Activated T-cell treated with anti-CD3 and anti-CD28 coated beads, Interleukin-2, amount 50 U/mL, for 48 hours (primary cell): ENCODE measurements at regions not wholly inside any gene's neighbourhood (a gene's known extent, or its start where the extent isn't known, plus 50 kb on each side); places are given as distances from the start of the nearest gene placed in this dataset.
"Not testable (repeated sequence)": the region's sequence is repeated elsewhere in the genome, so short reads cannot be mapped to it uniquely, and the experiment has no call there.

Experiments used
- DNase-seq, 2 experiments: peaks; one replicate each; pipeline ENCODE4 v3.0.0-alpha.2; 2020

DNA sequence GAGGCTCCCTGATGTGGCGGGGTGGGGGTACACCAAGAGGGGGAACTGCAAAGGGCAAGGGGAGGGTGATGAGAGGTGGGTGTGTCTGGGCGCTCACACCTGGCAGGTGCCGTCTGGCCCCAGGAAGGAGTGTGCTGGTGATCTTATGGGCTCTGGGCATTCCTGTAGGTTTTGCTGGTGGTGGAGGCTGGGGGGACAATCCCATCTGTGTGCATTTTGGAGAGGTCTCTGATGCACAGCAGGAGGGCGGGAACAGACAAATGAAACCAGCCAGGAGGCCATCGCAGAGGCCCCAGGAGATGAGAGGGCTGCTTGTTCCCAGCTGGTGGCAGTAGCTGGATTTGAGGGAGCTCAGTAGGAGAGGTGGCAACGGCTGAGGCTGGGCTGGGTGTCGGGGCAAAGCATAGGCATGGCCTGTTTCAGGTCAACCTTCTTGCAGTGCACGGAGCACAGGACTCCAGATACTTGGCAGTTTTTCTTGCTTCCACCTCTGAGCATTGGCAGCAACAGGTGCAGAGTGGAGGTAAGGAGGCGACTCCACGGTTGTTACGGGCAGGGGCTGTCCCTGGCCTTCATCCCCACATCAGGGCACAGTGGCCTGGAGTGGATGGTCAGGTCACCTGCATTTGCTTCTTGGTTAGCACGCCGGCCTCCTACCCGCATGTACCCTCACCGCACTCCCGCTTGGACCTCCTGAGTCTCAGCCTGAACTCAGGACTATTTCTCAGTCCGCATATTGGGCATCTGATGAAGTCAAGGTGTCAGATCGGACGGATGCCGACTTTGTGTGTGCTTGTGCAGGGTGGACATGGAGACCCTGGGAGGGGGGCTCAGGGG, 194.2 kb upstream of the HDAC4 start:
- DNase-seq = no peak

DNA sequence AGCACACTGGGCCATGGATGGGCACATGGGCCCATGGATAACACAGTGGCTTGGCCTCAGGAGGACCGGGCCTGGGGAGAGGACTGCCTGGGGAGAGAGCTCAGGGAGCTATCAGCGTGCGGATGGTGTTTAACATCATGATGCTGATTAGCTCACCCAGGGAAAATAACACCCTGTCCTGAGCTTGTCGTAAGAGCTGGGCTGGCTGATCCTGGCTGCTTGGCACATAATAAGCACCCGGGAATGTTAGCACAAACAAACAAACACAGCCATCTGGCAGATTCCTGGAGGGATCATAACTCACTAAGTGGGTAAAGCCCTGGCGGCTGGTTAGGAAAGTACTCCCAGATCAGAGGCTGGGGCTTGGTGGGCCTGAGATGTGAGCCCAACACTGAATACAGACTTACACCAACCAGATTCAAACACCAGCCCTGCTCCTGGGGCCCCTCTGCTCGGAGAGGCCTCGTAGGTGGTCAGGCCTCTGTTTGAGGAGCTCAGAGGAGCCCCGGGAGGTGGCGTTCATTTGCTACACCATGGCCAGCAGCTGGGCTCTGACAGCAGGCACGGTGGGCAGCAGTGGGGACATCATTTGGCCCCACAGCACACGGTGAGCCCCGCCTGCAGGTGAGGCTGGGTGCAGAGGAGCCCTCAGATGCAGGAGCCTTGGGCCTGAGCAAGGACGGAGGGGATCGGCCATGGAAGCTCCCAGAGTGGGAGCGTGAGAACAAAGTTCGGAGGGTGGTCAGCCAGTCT, 193.4 kb upstream of the HDAC4 start:
- no peak for DNase-seq

DNA sequence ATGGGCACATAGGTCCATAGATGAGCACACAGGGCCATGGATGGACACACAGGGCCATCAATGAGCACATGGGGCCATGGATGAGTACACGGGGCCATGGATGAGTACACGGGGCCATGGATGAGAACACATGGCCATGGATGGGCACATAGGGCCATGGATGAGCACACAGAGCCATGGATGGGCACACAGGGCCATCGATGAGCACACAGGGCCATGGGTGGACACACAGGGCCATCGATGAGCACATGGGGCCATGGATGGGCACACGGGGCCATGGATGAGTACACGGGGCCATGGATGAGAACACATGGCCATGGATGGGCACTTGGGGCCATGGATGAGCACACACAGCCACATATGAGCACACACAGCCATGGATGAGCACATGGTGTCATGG, 192.6 kb upstream of the HDAC4 start:
- no peak for DNase-seq

DNA sequence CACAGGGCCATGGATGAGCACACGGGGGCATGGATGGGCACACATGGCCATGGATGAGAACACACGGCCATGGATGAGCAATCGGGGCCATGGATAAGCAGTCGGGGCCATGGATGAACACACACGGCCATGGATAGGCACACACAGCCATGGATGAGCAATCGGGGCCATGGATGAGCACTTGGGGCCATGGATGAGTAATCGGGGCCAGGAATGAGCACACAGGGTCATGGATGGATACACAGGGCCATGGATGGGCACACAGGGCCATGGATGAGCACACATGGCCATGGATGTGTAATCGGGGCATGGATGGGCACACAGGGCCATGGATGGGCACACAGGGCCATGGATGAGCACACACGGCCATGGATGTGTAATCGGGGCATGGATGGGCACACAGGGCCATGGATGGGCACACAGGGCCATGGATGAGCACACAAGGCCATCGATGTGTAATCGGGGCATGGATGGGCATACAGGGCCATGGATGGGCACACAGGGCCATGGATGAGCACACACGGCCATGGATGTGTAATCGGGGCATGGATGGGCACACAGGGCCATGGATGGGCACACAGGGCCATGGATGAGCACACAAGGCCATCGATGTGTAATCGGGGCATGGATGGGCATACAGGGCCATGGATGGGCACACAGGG, 191.9 kb upstream of the HDAC4 start:
- not testable (repeated sequence) for DNase-seq

DNA sequence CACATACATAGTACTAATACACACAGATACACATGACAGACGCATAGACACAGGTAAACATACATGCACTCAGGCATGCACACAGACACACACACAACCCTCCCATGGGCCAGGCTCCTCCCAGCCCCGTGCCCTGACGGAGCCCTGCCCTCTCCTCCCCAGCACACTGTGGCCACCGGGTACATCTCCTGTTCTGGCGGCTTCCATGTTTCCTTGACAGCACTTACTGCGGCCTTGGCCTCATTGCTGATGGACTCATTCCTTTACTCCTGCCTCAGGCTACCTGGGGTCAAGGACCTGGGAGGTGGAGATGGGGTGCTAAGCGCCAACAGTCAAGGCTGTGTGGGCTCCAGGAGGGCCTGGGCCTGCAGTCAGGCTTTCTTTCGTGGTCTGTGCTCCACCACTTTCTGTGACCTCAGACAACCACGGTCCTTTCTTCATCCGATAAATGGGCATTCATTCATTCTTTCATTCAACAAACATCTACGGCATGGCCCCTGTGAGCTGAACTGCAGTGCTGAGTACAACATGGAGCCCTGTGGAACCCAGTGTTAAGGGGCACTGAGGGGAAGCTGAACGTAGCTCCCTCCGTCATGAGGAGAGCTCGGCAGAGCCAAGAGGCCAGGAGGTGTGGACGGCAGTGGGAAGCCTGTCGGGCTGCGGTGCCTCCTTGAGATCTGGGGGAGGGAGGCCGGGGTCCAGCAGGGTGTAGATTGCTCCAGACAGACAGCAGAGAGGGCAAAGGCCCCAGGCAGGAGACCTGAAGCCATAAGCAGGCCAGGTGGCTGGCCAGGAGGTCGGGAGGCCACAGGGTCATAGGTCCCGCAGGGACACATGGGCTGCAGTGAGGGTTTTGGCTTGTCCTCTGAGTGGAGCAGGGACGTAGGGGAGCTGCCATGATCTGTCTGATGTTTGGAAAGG, 190.4 kb upstream of the HDAC4 start:
- DNase-seq = no peak

DNA sequence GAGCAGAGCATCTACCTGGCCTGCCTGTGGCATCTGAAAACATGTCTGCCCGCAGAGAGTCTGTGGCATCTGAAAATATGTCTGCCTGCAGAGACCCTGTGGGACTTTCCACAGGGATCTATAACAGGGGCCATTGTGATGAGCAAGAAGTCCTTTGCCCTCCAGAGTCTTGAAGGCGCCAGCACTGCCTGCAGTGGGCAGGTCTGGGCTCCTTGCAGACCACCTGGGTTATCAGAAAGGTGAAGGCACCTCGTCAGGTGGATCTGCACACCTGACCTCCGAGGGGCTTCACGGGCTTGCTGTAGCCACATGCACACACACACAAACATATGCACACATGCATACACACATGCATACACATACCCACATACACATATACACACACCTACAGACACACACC, 189.5 kb upstream of the HDAC4 start:
- no peak for DNase-seq

DNA sequence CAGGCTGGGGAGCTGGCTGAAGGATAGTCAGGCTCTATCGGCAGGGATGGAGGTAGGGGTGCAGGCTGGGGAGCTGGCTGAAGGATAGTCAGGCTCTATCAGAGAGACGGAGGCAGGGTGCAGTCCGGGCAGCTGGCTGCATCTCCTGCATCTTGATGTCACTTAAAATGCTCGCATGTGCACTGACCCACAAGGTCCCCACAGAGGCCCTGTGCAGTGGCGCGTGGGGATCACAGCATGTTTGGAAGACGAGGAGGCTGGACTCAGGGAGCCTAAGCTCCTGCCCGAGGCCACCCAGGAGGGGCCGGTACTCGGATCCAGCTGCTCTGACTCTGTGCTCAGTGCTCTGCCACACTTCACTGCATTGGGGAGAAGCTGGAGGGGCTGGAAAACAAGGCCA, 189.0 kb upstream of the HDAC4 start:
- no peak for DNase-seq

DNA sequence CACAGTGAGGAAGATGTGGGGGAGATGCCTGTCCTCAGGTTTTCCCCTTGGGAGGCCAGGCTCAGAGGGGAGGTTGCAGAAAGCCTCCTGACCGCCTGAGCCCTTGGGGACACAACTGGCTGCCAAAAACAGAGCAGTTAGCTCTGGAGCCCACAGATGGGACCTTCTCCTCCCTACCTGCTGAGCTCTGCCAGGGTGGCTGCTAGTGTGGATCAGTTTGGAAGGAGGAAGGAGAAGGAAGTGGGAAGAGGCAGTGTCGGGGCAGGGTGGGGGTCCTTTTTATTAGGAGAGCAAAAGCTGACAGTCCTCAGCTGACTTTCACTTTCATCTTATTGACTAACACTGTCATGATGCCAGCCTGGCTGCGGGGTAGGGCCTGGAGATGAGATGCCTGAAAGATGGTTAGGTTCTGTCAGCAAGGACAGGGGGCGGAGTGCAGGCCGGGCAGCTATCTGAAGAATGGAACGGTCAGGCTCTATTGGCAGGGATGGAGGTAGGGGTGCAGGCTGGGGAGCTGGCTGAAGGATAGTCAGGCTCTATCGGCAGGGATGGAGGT, 188.5 kb upstream of the HDAC4 start:
- no peak for DNase-seq

DNA sequence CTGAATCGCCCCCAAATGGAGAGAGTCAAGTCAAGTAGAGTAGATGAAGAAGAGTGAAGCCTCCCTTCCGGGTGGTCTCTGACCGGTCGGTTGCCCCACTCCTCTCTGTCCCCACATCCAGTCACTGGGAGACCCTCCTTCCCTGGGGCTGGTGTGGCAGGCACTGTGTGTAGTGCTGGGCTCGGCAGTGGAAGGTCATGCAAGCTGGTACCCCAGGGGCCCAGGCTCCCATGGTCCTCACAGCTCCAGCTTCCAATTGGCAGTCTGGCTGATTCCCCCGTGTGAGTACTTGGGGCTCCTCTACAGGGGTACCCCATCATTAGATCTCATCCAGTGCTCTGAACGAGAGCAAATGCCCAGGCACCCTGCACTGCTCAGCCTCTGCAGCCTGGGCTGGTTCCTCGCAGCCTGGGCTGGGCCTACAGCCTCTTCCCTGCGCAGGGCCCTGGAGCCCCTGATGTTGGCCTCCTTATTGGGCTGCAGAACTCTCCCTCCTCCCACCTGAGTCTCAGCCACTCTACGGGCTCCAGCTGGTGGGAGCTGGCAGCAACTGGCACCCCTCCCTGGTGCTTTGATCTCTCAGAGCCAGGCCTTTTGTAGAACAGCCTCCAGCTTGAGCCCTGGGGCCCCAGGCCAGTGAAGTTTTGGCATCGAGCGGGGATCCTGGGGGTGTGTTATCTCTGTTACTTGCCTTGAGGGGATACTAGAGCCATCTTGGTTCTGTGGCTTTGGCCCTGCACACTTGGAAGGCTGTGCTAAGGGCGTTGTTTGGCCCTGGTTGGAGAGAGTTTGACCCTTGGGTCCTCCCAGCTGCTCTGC, 187.8 kb upstream of the HDAC4 start:
- DNase-seq = no peak

DNA sequence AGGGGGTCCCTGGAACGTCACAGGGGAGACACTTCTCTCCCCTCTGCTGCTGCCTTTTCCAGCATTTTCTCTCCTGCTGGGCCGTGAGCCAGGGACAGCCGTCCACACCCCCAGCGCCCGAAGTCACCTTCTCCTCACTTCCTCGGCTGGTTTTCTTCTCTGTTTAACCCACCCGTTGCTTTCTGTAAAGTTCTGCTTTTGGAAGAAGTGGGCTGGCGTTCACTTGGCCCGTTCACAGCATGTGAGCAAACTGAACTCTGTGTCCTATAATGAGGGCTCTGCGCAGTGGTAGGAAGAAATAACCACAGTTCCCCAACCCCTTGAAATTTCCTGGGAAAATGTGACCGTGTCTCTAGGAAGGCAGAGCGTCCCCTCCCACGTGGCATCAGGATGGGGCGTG, 187.0 kb upstream of the HDAC4 start:
- DNase-seq = no peak

DNA sequence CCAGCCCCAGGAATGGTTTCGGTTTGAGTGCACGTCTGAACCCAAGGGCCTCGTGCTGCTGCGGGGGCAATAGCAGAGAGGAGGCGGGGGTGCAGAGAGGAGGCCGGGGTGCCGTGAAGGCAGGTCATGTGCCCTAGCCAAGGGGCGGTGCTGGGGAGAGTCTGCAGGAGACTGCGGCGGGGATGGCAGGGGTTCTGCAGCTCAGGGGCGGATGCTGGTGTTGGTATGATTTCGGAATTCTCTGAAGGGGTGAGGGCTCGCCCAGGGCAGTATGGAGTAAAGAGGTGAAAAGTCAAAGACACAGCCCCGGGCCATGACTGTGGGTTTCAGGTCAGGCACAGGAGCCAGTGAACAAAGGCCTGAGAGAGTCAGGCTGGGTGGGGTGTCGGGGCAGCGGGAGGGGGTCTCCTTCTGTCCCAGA, 186.5 kb upstream of the HDAC4 start:
- no peak for DNase-seq

DNA sequence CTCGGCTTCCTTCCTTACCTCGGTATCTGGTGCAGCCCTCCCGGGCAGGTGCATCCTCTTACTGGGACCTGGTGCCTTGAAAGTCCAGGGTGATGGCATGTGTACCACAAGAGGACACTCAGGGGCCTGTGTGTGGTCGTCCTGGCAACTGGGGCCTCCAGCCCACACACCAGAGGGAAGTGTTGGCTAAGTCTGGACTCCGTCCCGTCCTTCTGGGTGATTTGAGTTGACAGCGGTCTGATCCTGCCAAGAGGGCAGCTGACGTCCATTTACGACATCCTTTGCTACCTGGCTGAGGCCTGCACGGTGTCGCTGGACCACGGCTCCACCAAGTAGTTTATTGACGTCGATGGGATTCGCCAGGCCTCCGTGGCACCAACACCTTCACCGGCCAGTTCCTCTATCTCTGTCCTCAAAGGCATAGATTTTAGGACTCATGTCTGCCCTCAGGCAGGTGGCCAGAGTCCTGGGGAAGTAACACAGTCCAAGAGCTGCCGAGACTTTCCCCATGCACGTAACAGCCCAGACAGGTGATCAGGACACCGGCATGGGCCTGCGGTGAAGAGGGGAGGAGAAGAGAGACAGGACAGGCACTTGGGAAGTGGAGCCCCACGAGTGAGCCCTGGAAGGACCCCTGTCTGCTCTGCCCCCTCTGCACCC, 186.0 kb upstream of the HDAC4 start:
- DNase-seq = no peak

DNA sequence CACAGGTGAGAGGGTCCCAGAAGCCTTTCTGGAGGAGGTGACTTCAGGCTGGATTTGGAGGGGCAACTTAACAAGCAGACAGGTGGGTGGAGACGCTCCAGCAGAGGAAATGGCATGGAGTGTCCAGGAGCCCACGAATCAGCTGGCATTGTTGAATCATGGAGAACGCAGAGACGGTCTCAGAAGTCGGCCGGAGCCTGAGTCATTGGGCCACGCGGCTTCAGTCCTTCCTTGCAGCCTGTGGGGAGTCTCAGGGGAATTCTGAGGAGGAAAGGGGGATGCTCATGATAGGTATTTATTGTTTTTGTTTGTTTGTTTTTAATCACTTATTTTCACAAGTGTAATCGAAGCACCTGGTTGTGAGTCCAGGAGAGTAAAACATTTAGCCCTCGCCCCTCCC, 184.6 kb upstream of the HDAC4 start:
- DNase-seq = no peak

DNA sequence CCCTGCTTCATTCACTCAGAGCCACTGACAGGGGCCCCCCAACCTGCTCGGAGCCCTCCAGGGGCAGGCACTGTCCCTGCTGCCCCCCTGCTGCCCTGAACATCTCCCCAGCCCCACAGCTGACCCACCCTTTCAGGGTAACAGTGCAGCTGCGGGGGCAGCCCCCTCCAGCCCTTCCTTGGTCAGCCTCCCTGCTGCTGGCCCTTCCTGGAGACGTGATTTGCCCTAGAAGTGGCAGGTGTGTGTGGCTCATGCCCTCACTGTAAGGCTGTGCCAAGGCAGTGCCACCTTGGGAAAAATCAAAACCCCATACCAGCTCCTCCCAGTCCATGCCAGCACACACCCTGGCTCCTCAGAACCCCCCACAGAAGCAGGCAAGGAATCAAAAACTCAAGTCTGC, 184.2 kb upstream of the HDAC4 start:
- DNase-seq = no peak

DNA sequence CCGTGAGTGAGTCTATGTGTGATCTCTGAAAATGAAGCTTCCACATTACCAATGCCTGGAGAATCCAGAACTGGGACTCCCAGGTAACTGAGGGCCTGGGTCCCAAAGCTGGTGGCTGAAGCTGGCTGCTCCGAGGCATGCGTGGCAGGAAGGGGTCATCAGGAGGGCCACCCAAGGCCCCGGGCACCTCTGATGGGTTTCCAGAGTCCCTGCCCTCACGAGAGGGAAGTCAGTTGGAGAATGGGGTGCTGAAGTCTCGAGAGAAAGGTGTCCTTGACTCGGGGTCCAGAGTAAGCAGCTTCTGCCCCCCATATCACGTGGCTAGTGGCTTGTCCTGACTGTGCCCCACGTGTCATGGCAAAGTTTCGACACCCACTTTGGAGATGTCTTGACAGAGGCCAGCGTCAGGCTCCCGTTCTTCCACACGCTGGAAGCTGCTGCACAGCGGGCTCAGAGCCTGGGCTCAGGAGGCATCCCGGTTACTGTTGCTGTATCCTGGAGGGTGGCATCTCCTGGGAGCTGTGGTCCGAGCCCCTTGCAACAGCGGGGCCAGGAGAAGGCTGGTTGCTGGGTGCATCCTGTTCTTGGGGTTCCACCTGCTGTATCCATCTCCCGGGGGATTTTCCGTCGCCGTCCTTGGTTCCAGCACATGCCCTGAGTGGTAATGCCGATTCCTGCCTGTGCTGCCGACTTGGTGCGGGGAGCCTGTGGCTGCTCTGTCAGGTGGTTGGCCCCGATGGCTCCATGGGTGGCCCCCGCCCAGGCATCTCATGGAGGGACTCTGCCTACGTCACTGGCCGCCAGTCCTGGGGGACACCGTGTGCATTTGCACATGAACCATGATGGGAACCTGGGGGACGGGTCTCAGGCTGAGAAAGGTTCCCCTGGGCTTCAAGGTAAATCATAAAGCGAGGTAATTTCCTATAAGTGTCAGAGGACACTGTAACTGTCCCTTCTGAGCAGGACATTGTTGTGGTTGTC, 183.3 kb upstream of the HDAC4 start:
- DNase-seq = no peak

DNA sequence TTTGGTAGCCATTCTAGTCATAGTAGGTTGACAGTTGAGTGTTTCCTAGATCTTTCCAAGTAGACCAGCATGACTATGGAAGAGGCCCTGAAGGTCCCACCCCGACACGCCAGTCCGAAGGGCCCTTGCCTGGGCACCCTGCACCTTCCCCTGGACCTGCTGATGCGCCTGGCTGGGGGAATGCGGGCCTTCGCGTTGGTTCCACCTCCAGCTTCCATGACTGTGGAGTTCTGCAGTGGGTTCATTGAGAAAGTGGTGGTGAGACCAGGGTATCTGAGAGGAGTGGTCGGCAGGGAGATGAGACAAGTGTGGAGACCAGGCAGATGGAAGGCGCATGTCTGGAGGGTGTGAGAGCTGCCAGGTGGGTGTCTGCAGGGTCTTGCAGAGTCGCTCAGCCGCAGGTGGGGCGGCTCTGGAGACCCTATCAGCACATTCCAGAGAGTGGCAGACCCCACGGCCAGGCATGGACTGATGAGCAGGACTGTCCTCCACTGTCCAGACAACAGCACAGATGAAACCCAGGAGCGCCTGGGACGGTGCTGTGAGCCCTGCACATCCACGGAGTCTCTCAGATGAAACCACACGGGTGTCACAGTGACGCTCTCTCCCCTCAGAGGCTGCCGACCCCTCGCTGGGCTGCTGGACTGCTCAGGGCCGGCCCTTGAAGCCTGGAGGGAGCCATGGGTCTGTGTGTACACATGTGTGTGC, 182.5 kb upstream of the HDAC4 start:
- DNase-seq = no peak

DNA sequence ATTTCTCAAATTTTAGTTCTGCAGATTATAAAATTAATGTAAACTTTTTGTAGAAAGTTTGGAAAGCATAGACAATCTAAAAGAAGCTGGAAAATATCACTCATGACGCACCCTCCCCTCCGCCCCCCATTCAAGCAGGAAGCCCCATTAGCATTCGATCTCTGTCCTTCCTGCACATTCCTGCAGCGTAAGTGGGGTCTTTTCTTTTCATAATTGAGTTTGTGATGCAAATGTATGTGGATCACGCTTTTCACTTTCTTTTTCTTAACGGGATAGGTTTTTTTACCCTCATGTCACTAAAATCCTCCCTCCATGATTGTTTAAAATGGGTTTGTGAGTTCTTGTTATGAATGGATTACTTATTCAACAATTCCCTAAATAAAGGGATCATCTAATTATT, 181.7 kb upstream of the HDAC4 start:
- no peak for DNase-seq

DNA sequence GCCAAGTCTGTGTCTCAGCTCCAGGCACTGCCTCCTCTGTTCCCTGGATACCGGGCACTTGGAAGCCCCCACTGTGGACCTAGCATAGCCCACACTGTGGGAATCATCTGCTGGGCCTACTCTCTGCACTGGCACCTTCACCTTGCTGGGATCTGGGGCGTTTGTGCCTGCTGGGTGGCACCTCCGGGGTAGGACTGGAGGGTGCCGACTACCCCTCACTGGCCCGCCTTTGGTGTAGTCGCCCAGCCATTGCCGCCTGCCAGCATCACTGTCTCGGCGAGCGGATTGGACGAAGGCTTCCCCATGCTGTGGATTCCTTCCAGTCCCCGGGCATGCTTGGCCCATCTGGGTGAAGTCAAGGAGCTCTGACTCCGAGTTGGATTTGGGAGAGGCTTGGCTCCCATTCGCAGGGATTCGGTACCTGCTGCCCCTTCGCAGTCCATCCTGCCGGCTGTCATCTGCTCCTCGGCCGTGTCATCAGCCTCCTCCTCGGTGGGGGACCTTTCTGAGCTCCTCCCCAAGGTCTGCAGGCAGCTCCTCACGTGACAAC, 180.6 kb upstream of the HDAC4 start:
- no peak for DNase-seq

DNA sequence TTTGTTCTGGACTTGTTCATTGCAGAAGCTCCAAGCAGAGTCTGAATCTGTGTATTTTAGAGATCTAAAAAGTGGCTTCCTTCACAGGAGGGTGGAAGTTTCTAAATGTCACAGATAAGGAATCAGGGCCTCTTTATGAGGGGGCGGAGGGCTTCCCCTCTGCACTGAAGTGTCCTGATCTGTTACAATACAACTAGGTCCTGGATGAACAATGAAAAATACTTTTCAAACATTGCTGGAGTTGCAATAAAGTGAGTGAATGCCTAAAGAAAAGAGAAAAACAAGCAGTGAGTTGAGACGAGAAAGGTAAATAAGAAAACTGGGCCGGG, 179.3 kb upstream of the HDAC4 start:
- DNase-seq = no peak
